ENCODE measurements at regions not wholly inside any gene's neighbourhood (a gene's known extent, or its start where the extent isn't known, plus 50 kb on each side); places are given as distances from the start of the nearest gene placed in this dataset.

- DNase-seq (ENCODE audit: low read depth in 3 of 3) = no peak
Measured at GRCh38 chr16:17861981-17862479, 391.3 kb upstream of the XYLT1 start.

GRCh38 chr16:17858061-17858460 lies 387.3 kb upstream of the XYLT1 start:
- no peak for DNase-seq (ENCODE audit: low read depth in 3 of 3)

GRCh38 chr16:17853958-17854357 lies 383.2 kb upstream of the XYLT1 start:
- no peak for DNase-seq (ENCODE audit: low read depth in 3 of 3)

GRCh38 chr16:17852977-17853702 lies 382.4 kb upstream of the XYLT1 start:
- no peak for DNase-seq (ENCODE audit: low read depth in 3 of 3)

GRCh38 chr16:17850581-17851250 lies 380.0 kb upstream of the XYLT1 start:
- DNase-seq (ENCODE audit: low read depth in 3 of 3) = no peak

- DNase-seq (ENCODE audit: low read depth in 3 of 3) = no peak
Measured at GRCh38 chr16:17847234-17847795, 376.6 kb upstream of the XYLT1 start.

GRCh38 chr16:17846030-17846429 lies 375.3 kb upstream of the XYLT1 start:
- no peak for DNase-seq (ENCODE audit: low read depth in 3 of 3)

GRCh38 chr16:17845031-17845430 lies 374.3 kb upstream of the XYLT1 start:
- no peak for DNase-seq (ENCODE audit: low read depth in 3 of 3)

- no peak for DNase-seq (ENCODE audit: low read depth in 3 of 3)
Measured at GRCh38 chr16:17843905-17844304, 373.1 kb upstream of the XYLT1 start.

- no peak for DNase-seq (ENCODE audit: low read depth in 3 of 3)
Measured at GRCh38 chr16:17839907-17840306, 369.1 kb upstream of the XYLT1 start.

- no peak for DNase-seq (ENCODE audit: low read depth in 3 of 3)
Measured at GRCh38 chr16:17839272-17839671, 368.5 kb upstream of the XYLT1 start.

GRCh38 chr16:17836868-17837602 lies 366.3 kb upstream of the XYLT1 start:
- DNase-seq (ENCODE audit: low read depth in 3 of 3) = no peak

- DNase-seq (ENCODE audit: low read depth in 3 of 3) = no peak
Measured at GRCh38 chr16:17835118-17835876, 364.5 kb upstream of the XYLT1 start.

GRCh38 chr16:17832738-17833137 lies 362.0 kb upstream of the XYLT1 start:
- no peak for DNase-seq (ENCODE audit: low read depth in 3 of 3)

- DNase-seq (ENCODE audit: low read depth in 3 of 3) = no peak
Measured at GRCh38 chr16:17831330-17831729, 360.6 kb upstream of the XYLT1 start.

- no peak for DNase-seq (ENCODE audit: low read depth in 3 of 3)
Measured at GRCh38 chr16:17830651-17831050, 359.9 kb upstream of the XYLT1 start.

- no peak for DNase-seq (ENCODE audit: low read depth in 3 of 3)
Measured at GRCh38 chr16:17829811-17830210, 359.1 kb upstream of the XYLT1 start.

- no peak for DNase-seq (ENCODE audit: low read depth in 3 of 3)
Measured at GRCh38 chr16:17828012-17828411, 357.3 kb upstream of the XYLT1 start.

GRCh38 chr16:17827313-17827712 lies 356.6 kb upstream of the XYLT1 start:
- DNase-seq (ENCODE audit: low read depth in 3 of 3) = no peak

GRCh38 chr16:17817943-17818342 lies 347.2 kb upstream of the XYLT1 start:
- DNase-seq (ENCODE audit: low read depth in 3 of 3) = no peak

GRCh38 chr16:17817260-17817659 lies 346.5 kb upstream of the XYLT1 start:
- DNase-seq (ENCODE audit: low read depth in 3 of 3) = no peak

GRCh38 chr16:17812771-17813170 lies 342.0 kb upstream of the XYLT1 start:
- no peak for DNase-seq (ENCODE audit: low read depth in 3 of 3)

Measured in stimulated activated CD4-positive, alpha-beta T cell treated with anti-CD3 and anti-CD28 coated beads, TNF-alpha, amount 100 ng/mL, for 24 hours (primary cell).